Nucleus accumbens (tissue), 56 donors: ENCODE measurements at regions not wholly inside any gene's neighbourhood (a gene's known extent, or its start where the extent isn't known, plus 50 kb on each side); places are given as distances from the start of the nearest gene placed in this dataset.

Experiments
- DNase-seq, 56 donors: peaks; one replicate each; lab custom pipeline; 2025; lab: John Stamatoyannopoulos, UW

GRCh38 chr5:143992496-143992895 is 178.0 kb downstream of the YIPF5 start:
- no peak for DNase-seq

- no peak for DNase-seq
These were observed 167.6 kb downstream of the YIPF5 start for GRCh38 chr5:144002876-144003275.

GRCh38 chr5:144003636-144004035 is 166.8 kb downstream of the YIPF5 start:
- no peak for DNase-seq

GRCh38 chr5:144004146-144004545 is 166.3 kb downstream of the YIPF5 start:
- no peak for DNase-seq

GRCh38 chr5:144004751-144005150 is 165.7 kb downstream of the YIPF5 start:
- DNase-seq, result no peak

- DNase-seq, result no peak
These were observed 161.3 kb downstream of the YIPF5 start for GRCh38 chr5:144009116-144009515.

- DNase-seq, result no peak
These were observed 159.1 kb downstream of the YIPF5 start for GRCh38 chr5:144011388-144011787.

GRCh38 chr5:144013816-144014215 is 156.6 kb downstream of the YIPF5 start:
- no peak for DNase-seq

- DNase-seq, result no peak
These were observed 154.5 kb downstream of the YIPF5 start for GRCh38 chr5:144015961-144016360.

- no peak for DNase-seq
These were observed 153.3 kb downstream of the YIPF5 start for GRCh38 chr5:144017119-144017518.

GRCh38 chr5:144017631-144018030 is 152.8 kb downstream of the YIPF5 start:
- no peak for DNase-seq

- DNase-seq, result no peak
These were observed 146.4 kb downstream of the YIPF5 start for GRCh38 chr5:144024090-144024489.

GRCh38 chr5:144024545-144024944 is 145.9 kb downstream of the YIPF5 start:
- DNase-seq, result no peak

GRCh38 chr5:144026286-144026685 is 144.2 kb downstream of the YIPF5 start:
- DNase-seq, result no peak

GRCh38 chr5:144028058-144028457 is 142.4 kb downstream of the YIPF5 start:
- peak in 3 of 56 donors; percentile 1 to 12 (median 3) for DNase-seq

- DNase-seq, result no peak
These were observed 141.8 kb downstream of the YIPF5 start for GRCh38 chr5:144028636-144029035.

- DNase-seq, result no peak
These were observed 139.6 kb downstream of the YIPF5 start for GRCh38 chr5:144030904-144031303.

- DNase-seq, result no peak
These were observed 138.1 kb downstream of the YIPF5 start for GRCh38 chr5:144032375-144032774.

- no peak for DNase-seq
These were observed 137.0 kb downstream of the YIPF5 start for GRCh38 chr5:144033486-144033885.

GRCh38 chr5:144035046-144035740 is 135.3 kb downstream of the YIPF5 start:
- no peak for DNase-seq

- DNase-seq, result no peak
These were observed 134.0 kb downstream of the YIPF5 start for GRCh38 chr5:144036476-144036875.

- no peak for DNase-seq
These were observed 129.7 kb downstream of the YIPF5 start for GRCh38 chr5:144040615-144041305.
